Adrenal gland (tissue), 5 donors: ENCODE measurements at regions not wholly inside any gene's neighbourhood (a gene's known extent, or its start where the extent isn't known, plus 50 kb on each side); places are given as distances from the start of the nearest gene placed in this dataset.

Experiments used
- POLR2A ChIP-seq, 2 donors: fragments of 450-650 bp; IDR thresholded peaks; one replicate each; pipeline ENCODE4 v1.6.1; 2017; ENCODE audit warnings: antibody characterized with exemption in 2 of 2, mild to moderate bottlenecking in 2 of 2, moderate library complexity in 1 of 2
- TF ChIP-seq, protein P1 (sequence below), 6 experiments: fragments of 450-650 bp in 4 of 6; fragments of 200-600 bp in 2 of 6; sonication (generic) in 1 of 6; IDR thresholded peaks; 1 replicate in 5 of 6; 2 replicates in 1 of 6; pipeline versions ENCODE4 v1.5.1 to v1.8.0; 2016 to 2021; ENCODE audit warnings: antibody characterized with exemption in 6 of 6, mild to moderate bottlenecking in 2 of 6, moderate library complexity in 1 of 6
- donor health status: DM: no; HTN: no; CAD: no.

DNA sequence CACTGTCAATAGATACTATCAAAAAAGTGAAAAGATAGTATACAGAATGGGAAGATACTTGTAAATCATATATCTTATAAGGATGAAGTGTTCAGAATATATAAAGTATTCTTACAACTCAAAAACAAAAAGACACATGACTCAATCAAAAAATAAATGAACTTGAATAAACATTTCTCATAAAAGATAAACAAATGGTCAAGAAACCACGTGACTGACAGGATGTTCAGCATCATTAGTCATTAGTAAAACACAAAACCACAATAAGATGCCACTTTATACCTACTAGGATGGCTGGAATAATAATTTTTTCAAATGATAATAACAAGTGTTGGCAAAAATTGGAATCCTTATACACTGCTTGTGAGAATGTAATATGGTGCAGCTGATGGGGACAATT, 729.1 kb upstream of the HS3ST5 start:
- TF ChIP-seq POLR2A (IDR thresholded peaks at IDR 0.05) = no peak
- TF ChIP-seq, protein P1, sequence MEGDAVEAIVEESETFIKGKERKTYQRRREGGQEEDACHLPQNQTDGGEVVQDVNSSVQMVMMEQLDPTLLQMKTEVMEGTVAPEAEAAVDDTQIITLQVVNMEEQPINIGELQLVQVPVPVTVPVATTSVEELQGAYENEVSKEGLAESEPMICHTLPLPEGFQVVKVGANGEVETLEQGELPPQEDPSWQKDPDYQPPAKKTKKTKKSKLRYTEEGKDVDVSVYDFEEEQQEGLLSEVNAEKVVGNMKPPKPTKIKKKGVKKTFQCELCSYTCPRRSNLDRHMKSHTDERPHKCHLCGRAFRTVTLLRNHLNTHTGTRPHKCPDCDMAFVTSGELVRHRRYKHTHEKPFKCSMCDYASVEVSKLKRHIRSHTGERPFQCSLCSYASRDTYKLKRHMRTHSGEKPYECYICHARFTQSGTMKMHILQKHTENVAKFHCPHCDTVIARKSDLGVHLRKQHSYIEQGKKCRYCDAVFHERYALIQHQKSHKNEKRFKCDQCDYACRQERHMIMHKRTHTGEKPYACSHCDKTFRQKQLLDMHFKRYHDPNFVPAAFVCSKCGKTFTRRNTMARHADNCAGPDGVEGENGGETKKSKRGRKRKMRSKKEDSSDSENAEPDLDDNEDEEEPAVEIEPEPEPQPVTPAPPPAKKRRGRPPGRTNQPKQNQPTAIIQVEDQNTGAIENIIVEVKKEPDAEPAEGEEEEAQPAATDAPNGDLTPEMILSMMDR (IDR thresholded peaks at IDR 0.05) = no peak
